HepG2 (cell line): ENCODE measurements at regions not wholly inside any gene's neighbourhood (a gene's known extent, or its start where the extent isn't known, plus 50 kb on each side); places are given as distances from the start of the nearest gene placed in this dataset.

Experiments
- CTCF ChIP-seq: sonication (generic); formaldehyde crosslinking; IDR thresholded peaks from 2 replicates; pipeline ENCODE4 v1.5.0; 2020; ENCODE audit warnings: mild to moderate bottlenecking, missing genetic modification reagents, moderate library complexity
- ELF1 ChIP-seq: sonication (generic); formaldehyde crosslinking; IDR thresholded peaks from 2 replicates; pipeline ENCODE4 v1.4.0; 2020; ENCODE audit warnings: missing genetic modification reagents
- FOXK1 ChIP-seq: sonication (generic); formaldehyde crosslinking; IDR thresholded peaks from 2 replicates; pipeline ENCODE4 v1.4.0; 2020; ENCODE audit warnings: low read depth, missing genetic modification reagents, borderline replicate concordance
- MXI1 ChIP-seq: IDR thresholded peaks from 3 replicates; pipeline ENCODE4 v1.6.1; 2012; ENCODE audit warnings: low read depth, low read length, inconsistent platforms, borderline replicate concordance
- POLR2A ChIP-seq, 2 experiments: IDR thresholded peaks; 2 replicates each; pipeline ENCODE4 v1.6.1; 2011; ENCODE audit warnings: low read depth in 2 of 2, low read length in 2 of 2, mild to moderate bottlenecking in 1 of 2, moderate library complexity in 1 of 2; ENCODE audit not compliant: insufficient read depth in 1 of 2
- TCF7 ChIP-seq: sonication (generic); IDR thresholded peaks from 2 replicates; pipeline ENCODE4 v1.6.1; 2016; ENCODE audit warnings: antibody characterized with exemption, low read depth
- ZBTB8A ChIP-seq: sonication (generic); formaldehyde crosslinking; IDR thresholded peaks from 2 replicates; pipeline ENCODE4 v1.4.0; 2020; ENCODE audit warnings: mild to moderate bottlenecking, low read depth, missing genetic modification reagents, borderline replicate concordance
- ZNF792 ChIP-seq: IDR thresholded peaks from 2 replicates; pipeline ENCODE4 v1.6.1; 2016
- TF ChIP-seq, protein P1 (sequence below): sonication (generic); formaldehyde crosslinking; IDR thresholded peaks from 2 replicates; pipeline ENCODE4 v1.4.0; 2020; ENCODE audit warnings: missing genetic modification reagents, borderline replicate concordance

GRCh38 chr9:134585021-134585561 lies 56.5 kb upstream of the COL5A1 start:
- TF ChIP-seq, protein P1, sequence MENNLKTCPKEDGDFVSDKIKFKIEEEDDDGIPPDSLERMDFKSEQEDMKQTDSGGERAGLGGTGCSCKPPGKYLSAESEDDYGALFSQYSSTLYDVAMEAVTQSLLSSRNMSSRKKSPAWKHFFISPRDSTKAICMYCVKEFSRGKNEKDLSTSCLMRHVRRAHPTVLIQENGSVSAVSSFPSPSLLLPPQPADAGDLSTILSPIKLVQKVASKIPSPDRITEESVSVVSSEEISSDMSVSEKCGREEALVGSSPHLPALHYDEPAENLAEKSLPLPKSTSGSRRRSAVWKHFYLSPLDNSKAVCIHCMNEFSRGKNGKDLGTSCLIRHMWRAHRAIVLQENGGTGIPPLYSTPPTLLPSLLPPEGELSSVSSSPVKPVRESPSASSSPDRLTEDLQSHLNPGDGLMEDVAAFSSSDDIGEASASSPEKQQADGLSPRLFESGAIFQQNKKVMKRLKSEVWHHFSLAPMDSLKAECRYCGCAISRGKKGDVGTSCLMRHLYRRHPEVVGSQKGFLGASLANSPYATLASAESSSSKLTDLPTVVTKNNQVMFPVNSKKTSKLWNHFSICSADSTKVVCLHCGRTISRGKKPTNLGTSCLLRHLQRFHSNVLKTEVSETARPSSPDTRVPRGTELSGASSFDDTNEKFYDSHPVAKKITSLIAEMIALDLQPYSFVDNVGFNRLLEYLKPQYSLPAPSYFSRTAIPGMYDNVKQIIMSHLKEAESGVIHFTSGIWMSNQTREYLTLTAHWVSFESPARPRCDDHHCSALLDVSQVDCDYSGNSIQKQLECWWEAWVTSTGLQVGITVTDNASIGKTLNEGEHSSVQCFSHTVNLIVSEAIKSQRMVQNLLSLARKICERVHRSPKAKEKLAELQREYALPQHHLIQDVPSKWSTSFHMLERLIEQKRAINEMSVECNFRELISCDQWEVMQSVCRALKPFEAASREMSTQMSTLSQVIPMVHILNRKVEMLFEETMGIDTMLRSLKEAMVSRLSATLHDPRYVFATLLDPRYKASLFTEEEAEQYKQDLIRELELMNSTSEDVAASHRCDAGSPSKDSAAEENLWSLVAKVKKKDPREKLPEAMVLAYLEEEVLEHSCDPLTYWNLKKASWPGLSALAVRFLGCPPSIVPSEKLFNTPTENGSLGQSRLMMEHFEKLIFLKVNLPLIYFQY (CRISPR knock-in tag), result no peak
- TF ChIP-seq ELF1 (no peak), MXI1 (no peak), ZNF792 (CRISPR knock-in tag) (no peak), CTCF (CRISPR knock-in tag) (no peak), FOXK1 (CRISPR knock-in tag) (no peak), POLR2A (IDR thresholded peaks at IDR 0.05; ENCODE audit: insufficient read depth in 1 of 2, low read depth in 2 of 2, low read length in 2 of 2) (no peak), ZBTB8A (no peak), TCF7 (no peak)
